AG10803 (cell line): ENCODE measurements at regions not wholly inside any gene's neighbourhood (a gene's known extent, or its start where the extent isn't known, plus 50 kb on each side); places are given as distances from the start of the nearest gene placed in this dataset.
"Not testable (repeated sequence)": the region's sequence is repeated elsewhere in the genome, so short reads cannot be mapped to it uniquely, and the experiment has no call there.

Source experiments
- DNase-seq: peaks from one replicate; pipeline ENCODE4 v3.0.0; 2010; ENCODE audit warnings: low read depth
- H3K4me3 ChIP-seq: 2 replicates; pipeline ENCODE4 v1.5.1; 2011; ENCODE audit warnings: mild to moderate bottlenecking, low read length, control low read depth
- CTCF ChIP-seq: conservative IDR thresholded peaks from 2 replicates; pipeline ENCODE4 v1.5.1; 2011; ENCODE audit warnings: mild to moderate bottlenecking, low read length, control low read depth, inconsistent platforms

GRCh38 chr22:23494930-23495266 lies 85.2 kb downstream of the IGLL1 start:
- no peak for TF ChIP-seq CTCF
- DNase-seq = no peak
- H3K4me3 ChIP-seq = no peak overlapping the region

- no peak for TF ChIP-seq CTCF
- no peak overlapping the region for H3K4me3 ChIP-seq
- DNase-seq = no peak
These were observed 94.6 kb downstream of the IGLL1 start for GRCh38 chr22:23485490-23485889.

- no peak for DNase-seq
- no peak overlapping the region for H3K4me3 ChIP-seq
- no peak for TF ChIP-seq CTCF
These were observed 95.4 kb downstream of the IGLL1 start for GRCh38 chr22:23484651-23485050.

GRCh38 chr22:23481369-23481768 lies 98.7 kb downstream of the IGLL1 start:
- no peak for DNase-seq
- TF ChIP-seq CTCF = no peak
- H3K4me3 ChIP-seq = no peak overlapping the region

- DNase-seq = no peak
- H3K4me3 ChIP-seq = no peak overlapping the region
- no peak for TF ChIP-seq CTCF
These were observed 101.9 kb downstream of the IGLL1 start for GRCh38 chr22:23478175-23478574.

GRCh38 chr22:23474531-23474930 lies 105.6 kb downstream of the IGLL1 start:
- DNase-seq, H3K4me3 ChIP-seq: not testable (repeated sequence)

GRCh38 chr22:23473901-23474300 lies 106.2 kb downstream of the IGLL1 start:
- H3K4me3 ChIP-seq = no peak overlapping the region
- no peak for DNase-seq
- TF ChIP-seq CTCF = no peak

- H3K4me3 ChIP-seq, DNase-seq: not testable (repeated sequence)
These were observed 107.7 kb downstream of the IGLL1 start for GRCh38 chr22:23472376-23472775.
